ENCODE measurements at regions not wholly inside any gene's neighbourhood (a gene's known extent, or its start where the extent isn't known, plus 50 kb on each side); places are given as distances from the start of the nearest gene placed in this dataset.

DNA sequence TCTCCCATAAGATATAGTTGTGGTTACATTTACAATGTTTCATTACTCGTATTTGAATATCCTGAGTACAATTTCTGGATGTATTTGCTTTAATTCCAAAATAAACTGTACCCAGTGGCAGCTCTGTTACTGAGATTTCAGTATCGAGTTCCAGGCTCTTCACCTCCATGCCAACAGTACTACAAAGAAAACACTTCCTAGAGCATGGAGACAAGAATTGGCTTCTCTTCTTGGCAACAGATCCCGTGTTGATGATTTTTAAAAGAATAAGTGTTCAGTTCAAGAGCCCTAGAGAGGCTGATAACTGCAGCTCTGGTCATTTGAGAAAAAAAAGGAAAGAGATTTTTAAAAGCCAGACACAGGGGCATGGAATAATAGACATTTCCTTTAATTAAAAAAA, 302.8 kb downstream of the EFNB2 start:
- no peak for TF ChIP-seq EZH2 (IDR thresholded peaks at IDR 0.05; ENCODE audit: low read length, missing control alignments)
- TF ChIP-seq, protein P1, sequence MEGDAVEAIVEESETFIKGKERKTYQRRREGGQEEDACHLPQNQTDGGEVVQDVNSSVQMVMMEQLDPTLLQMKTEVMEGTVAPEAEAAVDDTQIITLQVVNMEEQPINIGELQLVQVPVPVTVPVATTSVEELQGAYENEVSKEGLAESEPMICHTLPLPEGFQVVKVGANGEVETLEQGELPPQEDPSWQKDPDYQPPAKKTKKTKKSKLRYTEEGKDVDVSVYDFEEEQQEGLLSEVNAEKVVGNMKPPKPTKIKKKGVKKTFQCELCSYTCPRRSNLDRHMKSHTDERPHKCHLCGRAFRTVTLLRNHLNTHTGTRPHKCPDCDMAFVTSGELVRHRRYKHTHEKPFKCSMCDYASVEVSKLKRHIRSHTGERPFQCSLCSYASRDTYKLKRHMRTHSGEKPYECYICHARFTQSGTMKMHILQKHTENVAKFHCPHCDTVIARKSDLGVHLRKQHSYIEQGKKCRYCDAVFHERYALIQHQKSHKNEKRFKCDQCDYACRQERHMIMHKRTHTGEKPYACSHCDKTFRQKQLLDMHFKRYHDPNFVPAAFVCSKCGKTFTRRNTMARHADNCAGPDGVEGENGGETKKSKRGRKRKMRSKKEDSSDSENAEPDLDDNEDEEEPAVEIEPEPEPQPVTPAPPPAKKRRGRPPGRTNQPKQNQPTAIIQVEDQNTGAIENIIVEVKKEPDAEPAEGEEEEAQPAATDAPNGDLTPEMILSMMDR (conservative IDR thresholded peaks at IDR 0.05 in 1 of 2, IDR thresholded peaks at IDR 0.05 in 1 of 2; ENCODE audit: low read depth in 1 of 2, low read length in 2 of 2): no peak
- no peaks in the 10 kb centered on the region for H4K20me1 ChIP-seq (ENCODE audit: control insufficient read depth, extremely low read depth, insufficient read depth, low read length)
- no peaks in the 10 kb centered on the region for H3K79me2 ChIP-seq (ENCODE audit: control insufficient read depth, insufficient read depth, low read length)
- H3K27me3 ChIP-seq (ENCODE audit: control insufficient read depth, insufficient read depth, low read length): no peaks in the 10 kb centered on the region
- no peak overlapping the region for H3K4me2 ChIP-seq (ENCODE audit: extremely low read depth, insufficient read depth, low read length)
- DNase-seq (ENCODE audit: low read depth in 2 of 2): no peak
- no peaks in the 10 kb centered on the region for H3K36me3 ChIP-seq (ENCODE audit: control insufficient read depth, insufficient read depth, low read length)
- H2AFZ ChIP-seq (ENCODE audit: low read length): no peak overlapping the region
- no peak overlapping the region for H3K4me3 ChIP-seq (replicated peaks in 1 of 4; ENCODE audit: control extremely low read depth in 1 of 4, insufficient read depth in 1 of 4, low read depth in 3 of 4, low read length in 4 of 4)
- no peak overlapping the region for H3K27ac ChIP-seq (ENCODE audit: insufficient read depth, low read length)
- no peaks in the 10 kb centered on the region for H3K4me1 ChIP-seq (ENCODE audit: control insufficient read depth, extremely low read depth, insufficient read depth, low read length)
- H3K9me3 ChIP-seq (ENCODE audit: control insufficient read depth, insufficient read depth, low read depth, low read length): no peaks in the 10 kb centered on the region
- H3K9ac ChIP-seq (ENCODE audit: insufficient read depth, low read length): no peak overlapping the region

DNA sequence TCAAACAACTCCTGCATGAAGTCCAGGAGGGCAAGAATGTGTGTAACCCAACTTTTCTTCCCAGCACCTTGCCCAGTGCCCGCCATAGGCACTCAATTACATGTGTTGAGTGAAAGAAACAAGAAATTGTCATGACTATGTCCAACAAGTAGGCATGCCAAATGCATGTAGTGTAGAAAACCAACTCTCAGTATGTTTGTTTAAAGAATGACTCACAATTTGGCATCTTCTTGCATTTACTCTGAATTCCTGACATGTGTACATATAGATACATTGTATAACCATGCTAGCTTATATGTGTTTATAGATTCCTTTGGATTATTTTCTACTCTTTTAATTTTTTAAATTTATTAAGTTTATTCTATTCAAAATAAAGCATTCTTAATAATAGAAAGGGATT, 305.0 kb downstream of the EFNB2 start:
- H3K36me3 ChIP-seq (ENCODE audit: control insufficient read depth, insufficient read depth, low read length): no peaks in the 10 kb centered on the region
- no peak overlapping the region for H2AFZ ChIP-seq (ENCODE audit: low read length)
- H3K4me3 ChIP-seq (replicated peaks in 1 of 4; ENCODE audit: control extremely low read depth in 1 of 4, insufficient read depth in 1 of 4, low read depth in 3 of 4, low read length in 4 of 4): no peak overlapping the region
- TF ChIP-seq, protein P1 (conservative IDR thresholded peaks at IDR 0.05 in 1 of 2, IDR thresholded peaks at IDR 0.05 in 1 of 2; ENCODE audit: low read depth in 1 of 2, low read length in 2 of 2): no peak
- no peak for TF ChIP-seq EZH2 (IDR thresholded peaks at IDR 0.05; ENCODE audit: low read length, missing control alignments)
- DNase-seq (ENCODE audit: low read depth in 2 of 2): peak; percentile 59 to 83
- no peak overlapping the region for H3K27ac ChIP-seq (ENCODE audit: insufficient read depth, low read length)
- H3K79me2 ChIP-seq (ENCODE audit: control insufficient read depth, insufficient read depth, low read length): no peaks in the 10 kb centered on the region
- no peak overlapping the region for H3K9ac ChIP-seq (ENCODE audit: insufficient read depth, low read length)
- H3K27me3 ChIP-seq (ENCODE audit: control insufficient read depth, insufficient read depth, low read length): no peaks in the 10 kb centered on the region
- H3K9me3 ChIP-seq (ENCODE audit: control insufficient read depth, insufficient read depth, low read depth, low read length): no peaks in the 10 kb centered on the region
- no peaks in the 10 kb centered on the region for H3K4me1 ChIP-seq (ENCODE audit: control insufficient read depth, extremely low read depth, insufficient read depth, low read length)
- no peaks in the 10 kb centered on the region for H4K20me1 ChIP-seq (ENCODE audit: control insufficient read depth, extremely low read depth, insufficient read depth, low read length)
- H3K4me2 ChIP-seq (ENCODE audit: extremely low read depth, insufficient read depth, low read length): no peak overlapping the region

DNA sequence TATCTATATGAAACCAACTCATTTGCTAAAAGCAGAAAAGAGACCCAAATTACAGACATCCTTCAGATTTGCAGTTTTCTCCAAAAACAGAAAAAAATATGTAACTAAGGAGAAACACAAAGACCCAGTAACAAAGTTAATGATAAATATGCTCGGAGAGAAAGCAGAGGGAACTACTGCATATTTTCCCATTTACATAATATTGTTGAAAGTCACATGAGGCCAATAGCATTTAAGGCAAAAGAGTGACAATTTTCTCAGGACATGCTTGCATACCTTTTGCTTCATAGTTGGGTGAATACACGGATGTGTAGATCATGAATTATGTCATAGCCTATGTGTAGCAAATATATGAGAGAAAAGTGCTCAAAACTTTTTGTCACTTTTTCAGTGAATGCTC, 310.3 kb downstream of the EFNB2 start:
- Histone ChIP-seq H3K9me3 (ENCODE audit: control insufficient read depth, insufficient read depth, low read depth, low read length) (no peaks in the 10 kb centered on the region), H3K79me2 (ENCODE audit: control insufficient read depth, insufficient read depth, low read length) (no peaks in the 10 kb centered on the region), H3K36me3 (ENCODE audit: control insufficient read depth, insufficient read depth, low read length) (no peaks in the 10 kb centered on the region), H3K27me3 (ENCODE audit: control insufficient read depth, insufficient read depth, low read length) (no peaks in the 10 kb centered on the region), H3K27ac (ENCODE audit: insufficient read depth, low read length) (no peak overlapping the region), H3K9ac (ENCODE audit: insufficient read depth, low read length) (no peak overlapping the region), H3K4me2 (ENCODE audit: extremely low read depth, insufficient read depth, low read length) (no peak overlapping the region), H2AFZ (ENCODE audit: low read length) (no peak overlapping the region), H3K4me3 (replicated peaks in 1 of 4; ENCODE audit: control extremely low read depth in 1 of 4, insufficient read depth in 1 of 4, low read depth in 3 of 4, low read length in 4 of 4) (no peak overlapping the region), H3K4me1 (ENCODE audit: control insufficient read depth, extremely low read depth, insufficient read depth, low read length) (no peaks in the 10 kb centered on the region), H4K20me1 (ENCODE audit: control insufficient read depth, extremely low read depth, insufficient read depth, low read length) (no peaks in the 10 kb centered on the region)
- DNase-seq (ENCODE audit: low read depth in 2 of 2): no peak
- TF ChIP-seq, protein P1 (conservative IDR thresholded peaks at IDR 0.05 in 1 of 2, IDR thresholded peaks at IDR 0.05 in 1 of 2; ENCODE audit: low read depth in 1 of 2, low read length in 2 of 2): no peak
- no peak for TF ChIP-seq EZH2 (IDR thresholded peaks at IDR 0.05; ENCODE audit: low read length, missing control alignments)
